ENCODE measurements at regions not wholly inside any gene's neighbourhood (a gene's known extent, or its start where the extent isn't known, plus 50 kb on each side); places are given as distances from the start of the nearest gene placed in this dataset.

GRCh38 chr12:115467531-115467930, 783.6 kb upstream of the TBX3 start:
- Histone ChIP-seq H3K4me3 (no peak overlapping the region), H3K27me3 (no peaks in the 10 kb centered on the region), H3K36me3 (replicated peaks in 1 of 2; ENCODE audit: insufficient read depth in 1 of 2, low read depth in 2 of 2) (no peaks in the 10 kb centered on the region), H3K9me3 (no peaks in the 10 kb centered on the region), H3K27ac (no peak overlapping the region), H3K4me1 (no peaks in the 10 kb centered on the region)
- ATAC-seq (no peak), DNase-seq (no peak)
- intact Hi-C loops (cut with DNase I): no loop called here
- TF ChIP-seq POLR2A (IDR thresholded peaks at IDR 0.05) (no peak), CTCF (IDR thresholded peaks at IDR 0.05) (no peak)
- 83 to 92% methylated on average over 2 of the region's 2 CpGs for WGBS, 2 donors

GRCh38 chr12:115466076-115466475, 782.1 kb upstream of the TBX3 start:
- WGBS, 2 donors: 41 to 61% methylated on average over 4 of the region's 4 CpGs

GRCh38 chr12:115464661-115465060, 780.7 kb upstream of the TBX3 start:
- Histone ChIP-seq H3K9me3 (no peaks in the 10 kb centered on the region), H3K4me3 (no peak overlapping the region), H3K4me1 (no peaks in the 10 kb centered on the region), H3K27me3 (no peaks in the 10 kb centered on the region), H3K27ac (no peak overlapping the region), H3K36me3 (replicated peaks in 1 of 2; ENCODE audit: insufficient read depth in 1 of 2, low read depth in 2 of 2) (no peaks in the 10 kb centered on the region)
- intact Hi-C loops (cut with DNase I): no loop called here
- no peak for DNase-seq
- WGBS, 2 donors: 62 to 73% methylated on average over 7 of the region's 7 CpGs
- TF ChIP-seq CTCF (IDR thresholded peaks at IDR 0.05): no peak
- TF ChIP-seq POLR2A (IDR thresholded peaks at IDR 0.05): no peak
- ATAC-seq: no peak

More at GRCh38 chr12:115466076-115466475, 782.1 kb upstream of the TBX3 start:
- H3K4me1 ChIP-seq: no peaks in the 10 kb centered on the region
- TF ChIP-seq POLR2A (IDR thresholded peaks at IDR 0.05) (no peak), CTCF (IDR thresholded peaks at IDR 0.05) (no peak)
- H3K36me3 ChIP-seq (replicated peaks in 1 of 2; ENCODE audit: insufficient read depth in 1 of 2, low read depth in 2 of 2): no peaks in the 10 kb centered on the region
- H3K4me3 ChIP-seq: no peak overlapping the region
- no peak for DNase-seq
- H3K9me3 ChIP-seq: no peaks in the 10 kb centered on the region
- H3K27me3 ChIP-seq: no peaks in the 10 kb centered on the region
- H3K27ac ChIP-seq: no peak overlapping the region
- intact Hi-C loops (cut with DNase I): no loop called here
- ATAC-seq: no peak

GRCh38 chr12:115464111-115464581, 780.2 kb upstream of the TBX3 start:
- no peaks in the 10 kb centered on the region for H3K9me3 ChIP-seq
- intact Hi-C loops (cut with DNase I): no loop called here
- DNase-seq: no peak
- WGBS, 2 donors: 44 to 54% methylated on average over 9 of the region's 9 CpGs
- TF ChIP-seq POLR2A (IDR thresholded peaks at IDR 0.05) (no peak), CTCF (IDR thresholded peaks at IDR 0.05) (no peak)
- no peak for ATAC-seq
- no peak overlapping the region for H3K27ac ChIP-seq
- H3K4me3 ChIP-seq: no peak overlapping the region
- H3K36me3 ChIP-seq (replicated peaks in 1 of 2; ENCODE audit: insufficient read depth in 1 of 2, low read depth in 2 of 2): no peaks in the 10 kb centered on the region
- H3K4me1 ChIP-seq: no peaks in the 10 kb centered on the region
- H3K27me3 ChIP-seq: no peaks in the 10 kb centered on the region

GRCh38 chr12:115461401-115461800, 777.4 kb upstream of the TBX3 start:
- H3K27ac ChIP-seq: no peak overlapping the region
- TF ChIP-seq POLR2A (IDR thresholded peaks at IDR 0.05) (no peak), CTCF (IDR thresholded peaks at IDR 0.05) (no peak)
- H3K4me1 ChIP-seq: no peaks in the 10 kb centered on the region
- no peaks in the 10 kb centered on the region for H3K27me3 ChIP-seq
- no peaks in the 10 kb centered on the region for H3K9me3 ChIP-seq
- no peak overlapping the region for H3K4me3 ChIP-seq
- H3K36me3 ChIP-seq (replicated peaks in 1 of 2; ENCODE audit: insufficient read depth in 1 of 2, low read depth in 2 of 2): no peaks in the 10 kb centered on the region
- intact Hi-C loops (cut with DNase I): no loop called here
- DNase-seq: no peak
- ATAC-seq: no peak
